H1 (cell line): ENCODE measurements at regions not wholly inside any gene's neighbourhood (a gene's known extent, or its start where the extent isn't known, plus 50 kb on each side); places are given as distances from the start of the nearest gene placed in this dataset.

Source experiments
- CTCF ChIA-PET: fragments of 300-600 bp; sonication (Branson Sonifier 250); formaldehyde crosslinking; loops from one replicate; lab custom pipeline; 2021; ENCODE audit not compliant: partially characterized antibody; lab: Charles Lee
- POLR2A ChIA-PET: fragments of 300-600 bp; sonication (Branson Sonifier 250); formaldehyde crosslinking; loops from one replicate; lab custom pipeline; 2021; ENCODE audit warnings: inconsistent platforms; ENCODE audit not compliant: partially characterized antibody; lab: Charles Lee
- DNase-seq, 2 experiments: peaks; one replicate each; pipeline versions ENCODE4 v3.0.0 to v3.0.0-alpha.2; 2010 to 2022; ENCODE audit warnings: low spot score in 2 of 2, low read depth in 1 of 2, mixed read lengths in 1 of 2
- FAIRE-seq: peaks from 2 replicates; lab custom pipeline; 2011; peaks lifted over from hg19 to GRCh38; lab: Jason Lieb, UNC
- H2AFZ ChIP-seq: 2 replicates; pipeline ENCODE4 v1.8.1; 2012; ENCODE audit warnings: low read length, inconsistent platforms
- H2AK5ac ChIP-seq: 2 replicates; pipeline ENCODE4 v1.6.1; 2013; ENCODE audit warnings: low read depth, low read length
- H2BK120ac ChIP-seq: replicated peaks from 2 replicates; pipeline ENCODE3; 2013; ENCODE audit warnings: low read depth, low read length, inconsistent platforms
- H2BK12ac ChIP-seq: 2 replicates; pipeline ENCODE4 v1.6.1; 2013; ENCODE audit warnings: low read depth, low read length
- H2BK15ac ChIP-seq: 2 replicates; pipeline ENCODE4 v1.6.1; 2013; ENCODE audit warnings: low read length
- H2BK20ac ChIP-seq: 2 replicates; pipeline ENCODE4 v1.6.1; 2013; ENCODE audit warnings: low read length
- H2BK5ac ChIP-seq: 2 replicates; pipeline ENCODE4 v1.6.1; 2013; ENCODE audit warnings: low read depth, low read length
- H3K14ac ChIP-seq: 2 replicates; pipeline ENCODE4 v1.6.1; 2013; ENCODE audit warnings: inconsistent platforms; ENCODE audit not compliant: insufficient read length
- H3K18ac ChIP-seq: 2 replicates; pipeline ENCODE4 v1.6.1; 2013; ENCODE audit warnings: low read length; ENCODE audit errors: extremely low read depth
- H3K23ac ChIP-seq: 2 replicates; pipeline ENCODE4 v1.6.1; 2013; ENCODE audit warnings: inconsistent platforms; ENCODE audit not compliant: insufficient read length
- H3K23me2 ChIP-seq: 2 replicates; pipeline ENCODE4 v1.6.1; 2013; ENCODE audit warnings: low read depth, low read length
- H3K27ac ChIP-seq: 2 replicates; pipeline ENCODE4 v1.6.1; 2011; ENCODE audit warnings: low read depth, low read length, inconsistent platforms
- H3K27me3 ChIP-seq, 4 experiments: replicated peaks in 1 of 4; 1 replicate in 1 of 4; 2 replicates in 3 of 4; pipeline versions ENCODE4 v1.6.1 to v1.8.1; 2011 to 2013; ENCODE audit warnings: low read length in 3 of 4, mild to moderate bottlenecking in 3 of 4, inconsistent platforms in 2 of 4, mixed read lengths in 2 of 4, moderate library complexity in 1 of 4; ENCODE audit not compliant: control insufficient read depth in 3 of 4, insufficient read depth in 3 of 4; ENCODE audit errors: extremely low read depth in 1 of 4
- H3K36me3 ChIP-seq, 4 experiments: 2 replicates each; pipeline versions ENCODE4 v1.6.1 to v1.8.1; 2011 to 2013; ENCODE audit warnings: mild to moderate bottlenecking in 4 of 4, low read length in 3 of 4, moderate library complexity in 2 of 4, control low read depth in 1 of 4, inconsistent platforms in 1 of 4; ENCODE audit not compliant: insufficient read depth in 4 of 4, control insufficient read depth in 2 of 4
- H3K4ac ChIP-seq: replicated peaks from 2 replicates; pipeline ENCODE3; 2013; ENCODE audit warnings: low read length, low read depth, mixed read lengths, inconsistent platforms; ENCODE audit not compliant: insufficient read length
- H3K4me1 ChIP-seq, 4 experiments: replicated peaks in 1 of 4; 1 replicate in 1 of 4; 2 replicates in 3 of 4; pipeline versions ENCODE4 v1.6.1 to v1.8.1; 2011 to 2013; ENCODE audit warnings: low read length in 3 of 4, inconsistent platforms in 2 of 4, mixed read lengths in 1 of 4; ENCODE audit not compliant: insufficient read depth in 4 of 4, control insufficient read depth in 3 of 4
- H3K4me2 ChIP-seq, 2 experiments: 2 replicates each; pipeline versions ENCODE4 v1.6.1 to v1.8.1; 2011 to 2013; ENCODE audit warnings: low read depth in 2 of 2, low read length in 2 of 2, control low read depth in 1 of 2, inconsistent platforms in 1 of 2, mild to moderate bottlenecking in 1 of 2; ENCODE audit not compliant: insufficient read depth in 1 of 2
- H3K4me3 ChIP-seq, 4 experiments: fragments of 200-600, 300-600 bp in 1 of 4; sonication (generic), shearing (Covaris generic), sonication (Bioruptor Twin) in 1 of 4; 2 replicates each; pipeline versions ENCODE4 v1.5.1 to v1.8.1; 2011 to 2016; ENCODE audit warnings: low read length in 4 of 4, low read depth in 3 of 4, control low read depth in 2 of 4, inconsistent platforms in 2 of 4, mild to moderate bottlenecking in 2 of 4, mixed read lengths in 1 of 4, moderate library complexity in 1 of 4; ENCODE audit not compliant: insufficient read depth in 2 of 4; ENCODE audit errors: extremely low read depth in 1 of 4
- H3K56ac ChIP-seq: replicated peaks from 2 replicates; pipeline ENCODE3; 2013; ENCODE audit warnings: low read depth, mild to moderate bottlenecking, mixed read lengths, low read length, inconsistent platforms; ENCODE audit not compliant: insufficient read length
- H3K79me1 ChIP-seq: 2 replicates; pipeline ENCODE4 v1.6.1; 2013; ENCODE audit warnings: low read depth, low read length, control low read depth
- H3K79me2 ChIP-seq, 2 experiments: 2 replicates each; pipeline versions ENCODE4 v1.6.1 to v1.8.1; 2012 to 2013; ENCODE audit warnings: low read length in 2 of 2, mild to moderate bottlenecking in 2 of 2, inconsistent platforms in 1 of 2; ENCODE audit not compliant: insufficient read depth in 2 of 2, control insufficient read depth in 1 of 2
- H3K9ac ChIP-seq, 4 experiments: replicated peaks in 1 of 4; 1 replicate in 1 of 4; 2 replicates in 3 of 4; pipeline versions ENCODE4 v1.6.1 to v1.8.1; 2011 to 2013; ENCODE audit warnings: low read depth in 3 of 4, low read length in 3 of 4, control low read depth in 2 of 4, mild to moderate bottlenecking in 2 of 4, moderate library complexity in 2 of 4, inconsistent platforms in 1 of 4; ENCODE audit errors: extremely low read depth in 1 of 4
- H3K9me3 ChIP-seq, 2 experiments: 2 replicates each; pipeline versions ENCODE4 v1.6.1 to v1.8.1; 2012 to 2013; ENCODE audit warnings: mild to moderate bottlenecking in 2 of 2, moderate library complexity in 2 of 2, control low read depth in 1 of 2, inconsistent platforms in 1 of 2, low read depth in 1 of 2, low read length in 1 of 2, mixed read lengths in 1 of 2; ENCODE audit not compliant: insufficient read depth in 2 of 2
- H4K20me1 ChIP-seq, 2 experiments: replicated peaks in 1 of 2; 2 replicates each; pipeline versions ENCODE3 to v1.8.1; 2011 to 2013; ENCODE audit warnings: inconsistent platforms in 2 of 2, low read length in 2 of 2, mild to moderate bottlenecking in 1 of 2; ENCODE audit not compliant: insufficient read depth in 2 of 2, control insufficient read depth in 1 of 2
- H4K5ac ChIP-seq: 2 replicates; pipeline ENCODE4 v1.6.1; 2013; ENCODE audit warnings: low read length, low read depth, mixed read lengths, inconsistent platforms; ENCODE audit not compliant: insufficient read length
- H4K8ac ChIP-seq: 2 replicates; pipeline ENCODE4 v1.8.0; 2013; ENCODE audit warnings: mild to moderate bottlenecking, moderate library complexity, low read length, inconsistent platforms; ENCODE audit not compliant: insufficient read depth; ENCODE audit errors: extremely low read depth
- H4K91ac ChIP-seq: replicated peaks from 2 replicates; pipeline ENCODE3; 2013; ENCODE audit warnings: low read length, mixed read lengths, inconsistent platforms; ENCODE audit not compliant: insufficient read length
- CBX5 ChIP-seq: fragments of 300-800, 300-1000 bp; sonication (generic); IDR thresholded peaks from 2 replicates; pipeline ENCODE4 v1.7.1; 2016; ENCODE audit warnings: antibody characterized with exemption, low read length, low read depth
- CHD1 ChIP-seq: IDR thresholded peaks from 2 replicates; pipeline ENCODE4 v1.6.1; 2012; ENCODE audit warnings: low read depth, low read length, improper control_type of control experiment
- GABPA ChIP-seq: IDR thresholded peaks from 2 replicates; pipeline ENCODE4 v1.6.1; 2011; ENCODE audit warnings: mild to moderate bottlenecking, low read length, moderate library complexity, borderline replicate concordance; ENCODE audit not compliant: insufficient read depth
- GTF2F1 ChIP-seq: IDR thresholded peaks from 2 replicates; pipeline ENCODE4 v1.6.1; 2012; ENCODE audit warnings: low read depth, low read length, improper control_type of control experiment, borderline replicate concordance
- PHF8 ChIP-seq: fragments of 200-600 bp; sonication (generic); conservative IDR thresholded peaks from 2 replicates; pipeline ENCODE4 v1.7.1; 2012; ENCODE audit warnings: low read depth, mild to moderate bottlenecking, inconsistent platforms, low read length, moderate library complexity
- RAD21 ChIP-seq, 2 experiments: IDR thresholded peaks in 1 of 2; conservative IDR thresholded peaks in 1 of 2; 2 replicates each; pipeline ENCODE4 v1.6.1; 2011; ENCODE audit warnings: low read depth in 2 of 2, low read length in 2 of 2, improper control_type of control experiment in 1 of 2, inconsistent platforms in 1 of 2, mild to moderate bottlenecking in 1 of 2, moderate library complexity in 1 of 2
- RFX5 ChIP-seq: IDR thresholded peaks from 2 replicates; pipeline ENCODE4 v1.6.1; 2011; ENCODE audit warnings: low read depth, low read length, improper control_type of control experiment, borderline replicate concordance
- SAP30 ChIP-seq: fragments of 300-600 bp; sonication (generic); IDR thresholded peaks from 2 replicates; pipeline ENCODE4 v1.7.1; 2012; ENCODE audit warnings: low read length, moderate library complexity, mild to moderate bottlenecking, inconsistent platforms; ENCODE audit not compliant: insufficient read depth, insufficient replicate concordance
- SIX5 ChIP-seq: IDR thresholded peaks from 2 replicates; pipeline ENCODE4 v1.6.1; 2011; ENCODE audit warnings: mild to moderate bottlenecking, low read depth, low read length
- WGBS, 2 experiments: shearing (Covaris generic) in 1 of 2; methylation state at CpG; one replicate each; pipeline versions ENCODE4 v1.1.6 to v1.1.7; 2013 to 2015; ENCODE audit warnings: low lambda C conversion rate in 2 of 2, mixed read lengths in 2 of 2, inconsistent platforms in 1 of 2, low coverage in 1 of 2, missing lambda C conversion rate in 1 of 2; ENCODE audit not compliant: insufficient replicate concordance in 2 of 2, insufficient coverage in 1 of 2, insufficient read length in 1 of 2; ENCODE audit errors: extremely low coverage in 1 of 2, missing lambda C conversion rate in 1 of 2; 5-methylcytosine and 5-hydroxymethylcytosine counted together
- TF ChIP-seq, protein P1 (sequence below), 3 experiments: IDR thresholded peaks; 1 replicate in 2 of 3; 2 replicates in 1 of 3; pipeline versions ENCODE4 v1.5.1 to v1.6.1; 2011; ENCODE audit warnings: low read length in 3 of 3, mild to moderate bottlenecking in 3 of 3, inconsistent platforms in 2 of 3, low read depth in 1 of 3, moderate library complexity in 1 of 3; ENCODE audit not compliant: insufficient read depth in 1 of 3; ENCODE audit errors: control extremely low read depth in 1 of 3

DNA sequence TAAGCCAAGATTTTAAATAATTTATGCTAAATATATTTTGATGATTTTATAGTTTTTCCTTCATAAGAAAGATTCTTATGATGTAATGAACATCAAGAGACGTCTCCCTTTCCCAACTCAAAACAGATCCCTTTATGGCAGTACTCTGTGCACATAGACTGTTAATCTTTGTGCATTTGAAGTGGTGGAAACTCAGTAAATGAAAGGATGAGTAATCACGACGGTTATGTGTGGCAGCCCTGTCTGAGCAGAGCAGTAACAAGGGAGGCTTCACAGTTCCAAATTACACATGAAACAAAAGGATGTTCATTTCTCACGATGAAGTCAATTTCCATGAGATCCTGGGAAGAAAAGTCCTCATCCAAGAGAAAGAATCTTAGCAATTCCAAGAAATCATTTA, 498.1 kb downstream of the KLF5 start:
- no peaks in the 10 kb centered on the region for H3K27me3 ChIP-seq
- POLR2A ChIA-PET: no interaction called here
- no peak overlapping the region for H3K23ac ChIP-seq
- no peak overlapping the region for H3K9ac ChIP-seq
- H3K27ac ChIP-seq: no peak overlapping the region
- DNase-seq (no peak), FAIRE-seq (no peak)
- no peak overlapping the region for H2BK15ac ChIP-seq
- H2BK20ac ChIP-seq: no peak overlapping the region
- no peak overlapping the region for H2AK5ac ChIP-seq
- no peak overlapping the region for H3K4me2 ChIP-seq
- H2AFZ ChIP-seq: no peak overlapping the region
- CTCF ChIA-PET: no interaction called here
- no peak overlapping the region for H2BK120ac ChIP-seq
- no peak for TF ChIP-seq SIX5
- no peak for TF ChIP-seq RFX5
- no peak for TF ChIP-seq GABPA
- no peak for TF ChIP-seq CBX5
- TF ChIP-seq PHF8: no peak
- no peak for TF ChIP-seq CHD1
- TF ChIP-seq RAD21 (IDR thresholded peaks at IDR 0.05 in 1 of 2, conservative IDR thresholded peaks at IDR 0.05 in 1 of 2; ENCODE audit: low read depth in 2 of 2, low read length in 2 of 2): no peak
- TF ChIP-seq, protein P1, sequence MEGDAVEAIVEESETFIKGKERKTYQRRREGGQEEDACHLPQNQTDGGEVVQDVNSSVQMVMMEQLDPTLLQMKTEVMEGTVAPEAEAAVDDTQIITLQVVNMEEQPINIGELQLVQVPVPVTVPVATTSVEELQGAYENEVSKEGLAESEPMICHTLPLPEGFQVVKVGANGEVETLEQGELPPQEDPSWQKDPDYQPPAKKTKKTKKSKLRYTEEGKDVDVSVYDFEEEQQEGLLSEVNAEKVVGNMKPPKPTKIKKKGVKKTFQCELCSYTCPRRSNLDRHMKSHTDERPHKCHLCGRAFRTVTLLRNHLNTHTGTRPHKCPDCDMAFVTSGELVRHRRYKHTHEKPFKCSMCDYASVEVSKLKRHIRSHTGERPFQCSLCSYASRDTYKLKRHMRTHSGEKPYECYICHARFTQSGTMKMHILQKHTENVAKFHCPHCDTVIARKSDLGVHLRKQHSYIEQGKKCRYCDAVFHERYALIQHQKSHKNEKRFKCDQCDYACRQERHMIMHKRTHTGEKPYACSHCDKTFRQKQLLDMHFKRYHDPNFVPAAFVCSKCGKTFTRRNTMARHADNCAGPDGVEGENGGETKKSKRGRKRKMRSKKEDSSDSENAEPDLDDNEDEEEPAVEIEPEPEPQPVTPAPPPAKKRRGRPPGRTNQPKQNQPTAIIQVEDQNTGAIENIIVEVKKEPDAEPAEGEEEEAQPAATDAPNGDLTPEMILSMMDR (IDR thresholded peaks at IDR 0.05; ENCODE audit: control extremely low read depth in 1 of 3, insufficient read depth in 1 of 3, low read depth in 1 of 3, low read length in 3 of 3): no peak
- no peak for TF ChIP-seq GTF2F1
- TF ChIP-seq SAP30: no peak
- H3K79me1 ChIP-seq: no peaks in the 10 kb centered on the region
- no peaks in the 10 kb centered on the region; a peak in 1 of 7 replicates for H3K4me1 ChIP-seq
- no peak overlapping the region for H3K4me3 ChIP-seq
- H3K23me2 ChIP-seq: no peaks in the 10 kb centered on the region
- no peak overlapping the region for H3K56ac ChIP-seq
- no peak overlapping the region for H4K5ac ChIP-seq
- no peak overlapping the region for H3K18ac ChIP-seq
- 80% methylated on average over 4 of the region's 4 CpGs; no CpG with 5 or more reads in 1 of the 2 experiments for WGBS, 2 experiments
- no peaks in the 10 kb centered on the region for H4K20me1 ChIP-seq
- no peaks in the 10 kb centered on the region for H3K36me3 ChIP-seq
- H3K4ac ChIP-seq: no peak overlapping the region
- H3K79me2 ChIP-seq: no peaks in the 10 kb centered on the region
- no peaks in the 10 kb centered on the region for H3K9me3 ChIP-seq
- H3K14ac ChIP-seq: no peak overlapping the region
- H2BK5ac ChIP-seq: no peak overlapping the region
- H2BK12ac ChIP-seq: no peak overlapping the region
- no peak overlapping the region for H4K8ac ChIP-seq
- no peak overlapping the region for H4K91ac ChIP-seq
